ENCODE measurements at regions not wholly inside any gene's neighbourhood (a gene's known extent, or its start where the extent isn't known, plus 50 kb on each side); places are given as distances from the start of the nearest gene placed in this dataset.
A peak's percentile ranks its signal among the peaks of the same experiment; 100 is the strongest.
"Not testable (repeated sequence)": the region's sequence is repeated elsewhere in the genome, so short reads cannot be mapped to it uniquely, and the experiment has no call there.

DNA sequence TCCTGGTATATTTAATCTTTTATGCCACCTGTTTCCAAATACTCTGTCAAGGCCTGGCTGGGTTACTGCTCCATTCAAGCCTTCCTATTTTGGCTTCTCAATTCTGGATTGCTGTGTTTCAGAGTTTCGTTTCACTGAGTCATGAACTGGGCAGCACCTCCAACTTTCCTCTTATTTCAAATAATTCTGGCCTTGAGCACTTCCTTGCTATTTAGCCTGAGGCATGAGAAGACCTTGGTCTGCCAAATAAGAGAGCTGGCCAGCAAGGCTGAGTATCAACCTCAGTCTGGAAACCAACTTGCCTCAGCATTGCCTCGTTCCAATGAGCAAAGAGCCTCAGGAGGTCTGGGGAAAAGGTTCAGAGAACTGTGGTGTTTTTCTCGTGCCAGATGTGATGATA, 66.6 kb downstream of the TNFAIP3 start:
- peak; percentile 54 for DNase-seq (ENCODE audit: low read depth)

DNA sequence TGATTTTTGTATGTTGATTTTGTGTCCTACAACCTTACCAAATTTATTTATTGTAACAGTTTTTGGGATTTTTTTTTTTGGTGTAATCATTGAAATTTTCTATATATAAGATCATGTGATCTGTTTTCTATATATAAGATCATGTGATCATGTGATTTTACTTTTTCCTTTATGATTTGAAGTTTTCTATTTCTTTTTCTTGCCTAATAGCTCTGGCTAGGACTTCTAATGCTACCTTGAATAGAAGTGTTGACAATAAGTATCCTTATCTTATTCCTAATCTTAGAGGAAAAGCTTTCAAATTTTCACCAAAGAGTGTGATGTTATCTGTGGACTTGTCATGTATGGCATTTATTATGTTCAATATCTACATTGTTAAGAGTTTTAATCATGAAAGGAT, 69.7 kb downstream of the TNFAIP3 start:
- no peak for DNase-seq (ENCODE audit: low read depth)

GRCh38 chr6:137937834-137938233, 70.8 kb downstream of the TNFAIP3 start:
- no peak for DNase-seq (ENCODE audit: low read depth)

DNA sequence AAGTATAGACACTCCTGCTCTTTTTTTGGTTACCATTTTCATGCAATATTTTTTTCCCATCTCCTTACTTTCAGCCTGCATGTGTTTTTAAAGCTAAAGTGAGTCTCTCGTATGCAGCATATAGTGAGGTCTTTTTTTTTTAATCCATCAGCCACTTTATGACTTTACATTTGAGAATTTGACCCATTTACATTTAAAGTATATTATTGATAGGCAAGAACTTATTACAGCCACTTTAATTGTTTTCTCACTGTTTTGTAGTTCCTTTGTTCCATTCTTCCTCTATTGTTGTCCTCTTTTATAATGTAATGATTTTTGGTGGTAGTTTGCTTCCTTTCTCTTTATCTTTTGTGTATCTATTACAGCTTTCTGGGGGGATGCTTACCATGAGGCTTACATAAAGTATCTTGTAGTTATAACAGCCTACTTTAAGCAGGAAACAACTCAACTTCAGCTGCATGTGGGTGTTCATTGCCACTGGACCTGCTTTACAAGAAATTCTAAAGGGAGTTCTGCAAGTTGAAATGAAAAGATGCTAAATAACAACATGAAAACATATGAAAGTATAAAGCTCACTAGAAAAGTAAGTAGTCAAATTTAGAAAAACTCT, 71.8 kb downstream of the TNFAIP3 start:
- no peak for DNase-seq (ENCODE audit: low read depth)

DNA sequence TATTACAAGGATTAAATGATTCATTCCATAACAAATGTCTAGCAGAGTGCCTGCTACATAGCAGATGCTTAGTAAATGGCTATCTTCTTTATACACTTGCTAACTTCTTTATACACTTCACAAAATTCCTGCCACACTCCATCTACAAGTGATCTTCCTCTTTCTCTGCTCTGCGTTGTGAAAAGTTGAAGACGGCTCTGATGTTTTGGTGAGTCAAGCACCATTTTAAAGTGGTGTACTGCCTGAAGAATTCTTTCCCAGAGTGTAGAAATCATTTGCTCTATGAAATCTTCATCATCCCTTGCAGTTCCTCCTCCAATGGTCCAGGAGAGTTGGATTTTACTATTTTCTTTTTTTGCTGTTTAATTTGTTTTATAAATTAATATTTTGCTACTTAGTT, 74.9 kb downstream of the TNFAIP3 start:
- DNase-seq (ENCODE audit: low read depth), result no peak

DNA sequence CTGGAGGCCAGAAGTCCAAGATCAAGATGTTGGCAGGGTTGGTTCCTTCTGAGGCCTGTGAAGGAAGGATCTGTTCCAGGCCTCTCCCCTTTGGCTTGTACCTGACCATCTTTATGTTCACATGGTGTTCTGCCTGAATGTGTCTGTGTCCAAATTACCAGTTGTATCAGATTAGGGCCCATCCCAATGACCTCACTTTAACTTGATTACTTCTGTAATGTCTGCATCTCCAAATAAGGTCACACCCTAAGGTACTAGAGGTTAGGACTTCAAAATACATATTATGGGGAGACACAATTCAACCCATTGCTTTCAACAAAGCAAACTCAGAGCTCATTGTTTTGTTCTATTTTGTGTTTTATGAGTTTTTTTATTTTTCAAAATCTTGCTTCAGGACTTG, 75.7 kb downstream of the TNFAIP3 start:
- DNase-seq (ENCODE audit: low read depth), result no peak

- not testable (repeated sequence) for DNase-seq (ENCODE audit: low read depth)
These were observed 77.3 kb downstream of the TNFAIP3 start for GRCh38 chr6:137944381-137944780.

GRCh38 chr6:137944793-137945498, 77.9 kb downstream of the TNFAIP3 start:
- no peak for DNase-seq (ENCODE audit: low read depth)

GRCh38 chr6:137949686-137950390, 82.8 kb downstream of the TNFAIP3 start:
- no peak for DNase-seq (ENCODE audit: low read depth)

DNA sequence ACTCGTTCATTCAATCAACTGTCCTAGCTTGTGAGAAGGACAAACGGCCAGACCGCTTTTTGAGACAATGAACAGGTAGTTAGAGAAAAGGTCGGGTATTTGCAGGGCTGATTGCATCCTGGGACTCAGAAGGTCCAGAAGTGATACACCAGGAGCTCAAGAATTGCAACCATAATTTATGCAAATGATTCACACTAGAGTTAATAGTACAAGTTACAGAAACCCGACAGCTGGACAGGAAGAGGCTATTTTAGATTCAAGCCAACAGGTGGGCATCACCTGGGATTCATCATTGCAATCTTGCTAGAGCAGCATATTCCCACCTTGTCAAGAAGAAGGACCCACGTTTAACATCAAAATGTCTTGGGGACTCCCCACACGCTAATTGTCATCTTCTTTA, 83.5 kb downstream of the TNFAIP3 start:
- no peak for DNase-seq (ENCODE audit: low read depth)

DNA sequence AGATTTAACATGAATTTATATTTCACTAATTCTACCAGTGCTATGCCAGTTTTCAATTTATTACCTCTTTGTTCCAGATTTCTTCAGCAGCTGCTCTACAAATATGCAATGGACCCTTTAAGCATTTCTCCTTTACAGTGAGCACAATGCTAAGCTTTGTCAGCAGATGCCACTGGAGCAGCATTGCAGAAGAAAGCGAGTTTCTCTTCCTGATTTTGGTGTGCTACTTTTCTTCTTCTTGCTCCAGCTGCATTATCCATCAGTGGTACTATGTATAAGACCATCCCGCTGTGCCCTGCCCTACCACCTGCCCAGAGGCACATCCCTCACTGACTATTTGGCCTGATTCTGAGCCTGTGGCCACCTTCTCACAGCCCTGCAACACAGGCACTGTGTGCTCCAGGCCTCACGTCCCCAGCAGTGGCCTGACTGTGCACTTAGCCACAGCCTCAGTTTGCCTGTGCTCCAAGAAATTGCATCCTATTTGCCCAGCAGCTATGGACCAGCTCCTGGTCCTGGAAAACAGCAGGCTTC, 84.1 kb downstream of the TNFAIP3 start:
- no peak for DNase-seq (ENCODE audit: low read depth)

DNA sequence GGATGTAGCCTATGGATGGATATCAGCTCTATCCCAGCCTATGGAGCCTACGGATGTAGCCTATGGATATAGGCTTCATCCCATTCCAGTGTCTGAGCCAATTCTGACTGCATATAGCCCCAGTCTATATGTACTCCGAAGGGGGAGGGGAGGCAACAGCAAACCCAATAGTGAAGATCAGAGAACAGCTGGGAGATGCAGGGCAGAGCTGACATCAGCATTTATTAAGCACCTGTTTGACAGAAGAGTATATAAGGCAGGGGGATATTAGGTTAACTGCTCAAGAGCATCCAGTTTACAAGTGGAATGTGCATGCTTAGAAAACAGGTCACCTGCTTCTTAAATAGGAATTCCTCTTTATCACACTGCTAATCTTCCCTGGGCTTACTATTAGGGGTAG, 85.2 kb downstream of the TNFAIP3 start:
- DNase-seq (ENCODE audit: low read depth), result no peak

DNA sequence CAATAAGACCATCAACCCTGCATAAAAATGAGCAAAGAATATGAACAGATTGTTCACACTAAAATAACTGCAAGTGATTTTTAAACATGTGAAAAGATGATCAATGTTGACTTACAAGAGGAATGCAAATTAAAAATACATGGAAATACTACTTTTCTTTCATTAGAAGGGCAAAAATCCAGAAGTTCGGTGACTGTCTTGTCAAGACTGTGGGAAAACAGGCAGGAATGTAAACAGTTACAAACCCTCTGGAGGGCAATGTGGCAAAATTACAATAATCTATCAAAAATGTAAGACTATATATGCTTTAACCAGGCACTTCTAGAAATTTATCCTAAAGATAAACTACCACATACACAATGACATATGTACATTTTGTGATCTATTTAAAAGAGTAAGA, 86.7 kb downstream of the TNFAIP3 start:
- no peak for DNase-seq (ENCODE audit: low read depth)

GRCh38 chr6:137954253-137954652, 87.2 kb downstream of the TNFAIP3 start:
- no peak for DNase-seq (ENCODE audit: low read depth)

- DNase-seq (ENCODE audit: low read depth), result no peak
These were observed 89.0 kb downstream of the TNFAIP3 start for GRCh38 chr6:137956098-137956488.

GRCh38 chr6:137957471-137957870, 90.4 kb downstream of the TNFAIP3 start:
- DNase-seq (ENCODE audit: low read depth), result no peak

- DNase-seq (ENCODE audit: low read depth), result no peak
These were observed 91.9 kb downstream of the TNFAIP3 start for GRCh38 chr6:137958811-137959565.

DNA sequence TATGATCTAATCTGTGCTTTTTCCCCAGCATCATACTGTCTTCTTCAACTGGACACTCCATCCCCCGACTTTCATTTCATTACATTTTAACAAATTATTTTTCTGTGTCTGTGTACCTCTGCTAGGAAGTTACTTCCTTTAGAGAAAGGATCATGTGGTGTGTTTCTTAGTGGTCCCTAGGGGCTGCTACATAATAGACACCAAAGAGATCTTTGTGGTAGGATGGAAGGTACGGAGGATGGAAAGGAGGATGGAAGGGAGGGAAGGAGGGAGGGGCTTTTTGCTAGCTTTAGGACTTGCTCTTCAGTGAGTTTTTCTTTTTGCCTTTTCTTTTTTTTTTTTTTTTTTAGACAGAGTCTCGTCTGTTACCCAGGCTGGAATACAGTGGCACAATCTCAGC, 95.7 kb downstream of the TNFAIP3 start:
- DNase-seq (ENCODE audit: low read depth), result no peak

- no peak for DNase-seq (ENCODE audit: low read depth)
These were observed 97.8 kb downstream of the TNFAIP3 start for GRCh38 chr6:137964876-137965275.

- no peak for DNase-seq (ENCODE audit: low read depth)
These were observed 100.8 kb downstream of the TNFAIP3 start for GRCh38 chr6:137967689-137968454.

GRCh38 chr6:137968455-137968804, 101.4 kb downstream of the TNFAIP3 start:
- no peak for DNase-seq (ENCODE audit: low read depth)

All from forelimb muscle (tissue), 1 donor.